LNCaP clone FGC (cell line): ENCODE measurements at regions not wholly inside any gene's neighbourhood (a gene's known extent, or its start where the extent isn't known, plus 50 kb on each side); places are given as distances from the start of the nearest gene placed in this dataset.

Experiments used
- DNase-seq: peaks from one replicate; pipeline ENCODE4 v3.0.0-alpha.2; 2011; ENCODE audit warnings: low read depth
- H3K4me3 ChIP-seq: 2 replicates; pipeline ENCODE4 v1.5.1; 2011; ENCODE audit warnings: mild to moderate bottlenecking, low read depth, low read length, control low read depth
- CTCF ChIP-seq: IDR thresholded peaks from 2 replicates; pipeline ENCODE4 v1.5.1; 2012; ENCODE audit warnings: mild to moderate bottlenecking; ENCODE audit not compliant: control insufficient read depth, insufficient read depth; ENCODE audit errors: extremely low read depth

- H3K4me3 ChIP-seq = no peak overlapping the region
- TF ChIP-seq CTCF = no peak
- DNase-seq = no peak
Measured at GRCh38 chr2:103818176-103818575, 1035.7 kb upstream of the POU3F3 start.

GRCh38 chr2:103819599-103819998, 1034.3 kb upstream of the POU3F3 start:
- DNase-seq = no peak

GRCh38 chr2:103823847-103824246, 1030.1 kb upstream of the POU3F3 start:
- no peak overlapping the region for H3K4me3 ChIP-seq
- no peak for TF ChIP-seq CTCF
- DNase-seq = peak; percentile 6

More at GRCh38 chr2:103819599-103819998, 1034.3 kb upstream of the POU3F3 start:
- TF ChIP-seq CTCF = no peak
- no peak overlapping the region for H3K4me3 ChIP-seq

- H3K4me3 ChIP-seq = no peak overlapping the region
- DNase-seq = no peak
- TF ChIP-seq CTCF = no peak
Measured at GRCh38 chr2:103847276-103847675, 1006.6 kb upstream of the POU3F3 start.

GRCh38 chr2:103859238-103859637, 994.7 kb upstream of the POU3F3 start:
- H3K4me3 ChIP-seq = no peak overlapping the region
- TF ChIP-seq CTCF = no peak
- DNase-seq = no peak

GRCh38 chr2:103860016-103860415, 993.9 kb upstream of the POU3F3 start:
- DNase-seq = no peak
- TF ChIP-seq CTCF = no peak
- no peak overlapping the region for H3K4me3 ChIP-seq

- H3K4me3 ChIP-seq = no peak overlapping the region
- TF ChIP-seq CTCF = no peak
- no peak for DNase-seq
Measured at GRCh38 chr2:103868396-103868795, 985.5 kb upstream of the POU3F3 start.
